ENCODE measurements at regions not wholly inside any gene's neighbourhood (a gene's known extent, or its start where the extent isn't known, plus 50 kb on each side); places are given as distances from the start of the nearest gene placed in this dataset.
"Not testable (repeated sequence)": the region's sequence is repeated elsewhere in the genome, so short reads cannot be mapped to it uniquely, and the experiment has no call there.

- DNase-seq (ENCODE audit: extremely low read depth, low read depth) = no peak
Measured at GRCh38 chr4:23972187-23972586, 82.3 kb upstream of the PPARGC1A start.

GRCh38 chr4:23970201-23970850, 80.5 kb upstream of the PPARGC1A start:
- no peak for DNase-seq (ENCODE audit: extremely low read depth, low read depth)

DNA sequence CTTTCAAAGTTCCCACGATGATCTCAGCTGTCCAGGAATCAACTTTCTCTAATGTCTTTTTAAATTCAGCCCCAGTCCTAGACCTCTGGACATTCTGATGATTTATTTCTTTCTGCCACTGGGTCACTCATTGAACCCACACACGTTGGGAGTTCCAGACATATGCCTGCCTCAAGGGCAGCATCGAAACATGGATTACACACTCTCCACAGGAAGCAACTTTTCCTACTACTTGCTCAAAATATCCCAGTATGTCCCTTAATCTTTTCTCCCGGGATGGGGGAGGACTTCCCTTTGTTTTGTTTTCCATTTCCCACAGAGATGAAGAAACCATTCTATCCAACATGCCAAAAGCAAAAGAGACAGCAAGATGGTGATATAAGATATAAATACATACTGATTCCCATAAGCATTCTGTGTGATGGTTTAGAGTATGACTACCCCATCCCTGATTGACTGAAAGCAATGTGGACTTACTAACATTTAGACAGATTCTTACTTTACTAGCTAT, 79.8 kb upstream of the PPARGC1A start:
- DNase-seq (ENCODE audit: extremely low read depth, low read depth) = no peak

GRCh38 chr4:23967281-23967680, 77.4 kb upstream of the PPARGC1A start:
- DNase-seq (ENCODE audit: extremely low read depth, low read depth) = no peak

DNA sequence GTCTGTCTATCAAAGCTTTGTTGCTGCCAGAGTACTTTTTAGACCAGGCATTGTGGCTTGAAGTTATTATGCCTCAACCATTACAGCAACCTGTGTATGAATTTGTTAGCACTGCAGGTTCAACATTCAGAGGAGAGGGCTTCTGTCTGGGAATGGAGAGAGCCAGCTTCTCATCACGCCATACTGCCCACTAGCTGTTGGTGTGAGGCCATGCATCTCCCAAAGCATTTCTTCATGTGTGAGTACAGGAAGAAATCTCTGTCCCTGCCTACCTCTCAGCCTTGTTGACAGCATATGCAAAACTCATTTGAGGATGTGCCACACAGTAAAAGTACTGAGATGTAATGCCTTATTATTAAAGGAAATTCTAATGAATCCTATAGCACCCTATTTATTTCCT, 76.9 kb upstream of the PPARGC1A start:
- no peak for DNase-seq (ENCODE audit: extremely low read depth, low read depth)

- no peak for DNase-seq (ENCODE audit: extremely low read depth, low read depth)
Measured at GRCh38 chr4:23962462-23962861, 72.6 kb upstream of the PPARGC1A start.

- not testable (repeated sequence) for DNase-seq (ENCODE audit: extremely low read depth, low read depth)
Measured at GRCh38 chr4:23961395-23961794, 71.5 kb upstream of the PPARGC1A start.

GRCh38 chr4:23959396-23960148, 69.7 kb upstream of the PPARGC1A start:
- DNase-seq (ENCODE audit: extremely low read depth, low read depth) = no peak

GRCh38 chr4:23958749-23959148, 68.9 kb upstream of the PPARGC1A start:
- DNase-seq (ENCODE audit: extremely low read depth, low read depth) = no peak

GRCh38 chr4:23957465-23957864, 67.6 kb upstream of the PPARGC1A start:
- no peak for DNase-seq (ENCODE audit: extremely low read depth, low read depth)

DNA sequence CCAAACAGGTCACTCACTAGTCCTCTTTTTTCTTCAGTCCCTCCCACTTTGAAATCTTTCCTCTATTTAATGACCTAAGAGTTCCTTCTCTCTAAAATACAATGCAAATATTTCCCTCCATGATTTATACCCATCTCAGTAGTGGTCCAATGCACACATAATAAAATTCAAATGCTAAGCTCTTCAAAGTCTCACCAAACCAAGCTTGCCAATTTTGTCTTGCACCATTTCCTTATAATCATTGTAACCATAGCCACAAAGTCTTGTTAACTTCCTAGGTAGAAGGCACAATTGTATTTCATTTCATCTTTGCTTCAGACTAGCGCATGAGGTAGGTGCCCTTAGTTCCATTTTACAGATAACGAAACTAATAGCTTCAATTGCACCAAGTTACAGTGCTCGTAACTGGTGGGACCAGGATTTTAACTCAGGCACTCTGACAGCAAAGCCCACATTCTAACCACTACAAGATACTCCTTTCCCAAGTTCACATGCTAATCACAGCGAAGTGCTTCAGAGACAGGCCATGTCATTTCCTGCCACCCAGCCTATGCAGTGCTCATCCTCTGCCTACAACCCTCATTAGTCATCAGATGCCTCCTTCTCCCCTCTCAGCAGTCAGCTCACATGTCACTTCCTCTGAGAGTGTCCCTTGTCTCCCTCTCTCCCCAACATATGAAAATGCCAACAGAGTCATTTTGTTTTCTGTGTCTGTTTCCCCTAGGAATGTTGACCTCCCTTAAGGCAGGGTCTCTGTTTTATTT, 66.9 kb upstream of the PPARGC1A start:
- no peak for DNase-seq (ENCODE audit: extremely low read depth, low read depth)

DNA sequence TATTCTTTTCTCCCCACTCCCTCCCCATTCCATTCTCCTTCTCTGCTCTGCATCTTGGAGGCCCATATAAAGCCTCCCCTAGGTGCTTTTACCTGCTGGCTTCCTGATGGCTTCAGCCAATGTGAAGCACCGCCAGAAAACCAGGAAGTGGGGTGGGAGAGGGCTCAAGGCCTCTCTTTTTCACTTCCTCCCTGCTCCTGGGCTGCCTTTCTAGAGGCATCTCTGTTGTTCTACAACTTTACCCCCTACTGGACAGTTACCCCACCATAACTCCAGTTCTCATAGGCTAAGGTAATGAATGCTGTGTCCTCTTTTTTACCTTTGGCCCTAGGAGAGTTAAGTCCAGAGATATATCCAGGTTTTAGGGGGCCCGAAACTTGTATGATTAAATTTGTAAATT, 62.4 kb upstream of the PPARGC1A start:
- no peak for DNase-seq (ENCODE audit: extremely low read depth, low read depth)

DNA sequence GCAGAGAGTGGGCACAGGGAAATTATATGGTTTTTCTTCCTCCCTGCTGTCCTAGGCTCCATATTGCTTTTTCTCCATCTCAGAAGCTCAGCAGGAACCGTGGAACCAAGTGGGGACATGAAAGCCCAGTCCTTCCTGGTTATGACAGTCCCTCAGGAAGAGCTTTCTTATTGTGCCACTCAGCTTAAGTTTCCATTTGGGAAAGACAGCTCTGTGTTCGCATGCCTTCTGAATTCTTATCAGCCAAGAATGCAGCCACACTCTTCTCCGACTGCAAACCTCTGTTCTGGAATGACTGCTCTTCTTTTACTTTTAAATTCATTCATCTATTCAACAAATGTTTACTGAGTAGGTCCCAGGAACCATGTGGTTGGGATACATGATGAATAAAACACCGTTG, 58.0 kb upstream of the PPARGC1A start:
- DNase-seq (ENCODE audit: extremely low read depth, low read depth) = no peak

DNA sequence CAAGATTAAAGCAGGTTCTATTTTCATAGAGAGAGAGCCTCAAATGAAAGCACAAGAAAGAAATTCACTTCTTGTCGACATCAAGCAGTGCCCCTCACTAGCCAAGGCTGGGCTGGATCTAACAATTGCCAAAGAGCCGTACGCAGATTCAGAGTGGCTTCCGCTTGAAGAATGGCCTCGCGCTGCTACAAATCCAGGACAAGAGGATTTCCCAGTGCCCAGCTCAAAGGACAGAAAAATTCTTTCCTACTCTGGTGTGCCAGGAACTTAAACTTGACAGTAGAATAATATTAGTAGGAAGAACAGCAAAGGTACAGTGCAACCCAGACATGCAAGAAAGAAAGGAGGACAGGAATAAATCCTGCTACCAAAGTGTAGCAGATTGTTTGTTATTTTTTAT, 56.5 kb upstream of the PPARGC1A start:
- DNase-seq (ENCODE audit: extremely low read depth, low read depth) = no peak

GRCh38 chr4:23945451-23946017, 55.7 kb upstream of the PPARGC1A start:
- no peak for DNase-seq (ENCODE audit: extremely low read depth, low read depth)

GRCh38 chr4:23944556-23944955, 54.7 kb upstream of the PPARGC1A start:
- DNase-seq (ENCODE audit: extremely low read depth, low read depth) = not testable (repeated sequence)

- DNase-seq (ENCODE audit: extremely low read depth, low read depth) = no peak
Measured at GRCh38 chr4:23943478-23943877, 53.6 kb upstream of the PPARGC1A start.

DNA sequence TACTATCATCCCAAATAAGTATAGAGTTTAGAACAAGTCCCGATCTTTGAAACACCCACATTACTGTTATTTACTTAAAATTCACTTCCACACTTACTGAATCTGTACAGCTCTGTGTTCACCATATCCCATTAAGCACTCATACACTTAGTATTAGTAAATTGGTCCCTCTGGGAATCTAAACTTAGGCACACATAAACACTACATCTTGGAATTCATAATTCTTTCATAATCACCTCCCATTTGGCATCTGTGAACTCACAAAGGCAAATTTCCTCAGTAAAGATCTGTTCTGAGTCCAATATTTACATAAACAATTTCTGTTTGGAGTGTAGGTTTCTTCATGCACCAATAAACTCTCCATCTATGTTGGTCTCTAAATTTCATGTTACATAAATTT, 52.6 kb upstream of the PPARGC1A start:
- DNase-seq (ENCODE audit: extremely low read depth, low read depth) = no peak
